IPS-20b (cell line): ENCODE measurements at regions not wholly inside any gene's neighbourhood (a gene's known extent, or its start where the extent isn't known, plus 50 kb on each side); places are given as distances from the start of the nearest gene placed in this dataset.
"Not testable (repeated sequence)": the region's sequence is repeated elsewhere in the genome, so short reads cannot be mapped to it uniquely, and the experiment has no call there.

ENCODE experiments used
- H3K27ac ChIP-seq: one replicate; pipeline ENCODE4 v1.5.1; 2013; ENCODE audit warnings: low read length
- H3K27me3 ChIP-seq: 2 replicates; pipeline ENCODE4 v1.6.1; 2013; ENCODE audit warnings: mild to moderate bottlenecking, low read length, inconsistent platforms; ENCODE audit not compliant: insufficient read depth
- H3K36me3 ChIP-seq: 2 replicates; pipeline ENCODE4 v1.6.1; 2013; ENCODE audit warnings: low read depth, mild to moderate bottlenecking, inconsistent platforms, low read length, moderate library complexity; ENCODE audit not compliant: insufficient read depth
- H3K4me1 ChIP-seq: 2 replicates; pipeline ENCODE4 v1.6.1; 2013; ENCODE audit warnings: mild to moderate bottlenecking, control low read depth, inconsistent platforms, low read length, moderate library complexity; ENCODE audit not compliant: insufficient read depth
- H3K4me3 ChIP-seq: 2 replicates; pipeline ENCODE4 v1.5.1; 2013; ENCODE audit warnings: mild to moderate bottlenecking, low read length, inconsistent platforms
- H3K9ac ChIP-seq: 2 replicates; pipeline ENCODE4 v1.6.1; 2013; ENCODE audit warnings: low read depth, mild to moderate bottlenecking, inconsistent platforms, low read length, moderate library complexity
- H3K9me3 ChIP-seq: 2 replicates; pipeline ENCODE4 v1.6.1; 2013; ENCODE audit warnings: mild to moderate bottlenecking, low read depth, low read length, inconsistent platforms; ENCODE audit not compliant: insufficient read depth

DNA sequence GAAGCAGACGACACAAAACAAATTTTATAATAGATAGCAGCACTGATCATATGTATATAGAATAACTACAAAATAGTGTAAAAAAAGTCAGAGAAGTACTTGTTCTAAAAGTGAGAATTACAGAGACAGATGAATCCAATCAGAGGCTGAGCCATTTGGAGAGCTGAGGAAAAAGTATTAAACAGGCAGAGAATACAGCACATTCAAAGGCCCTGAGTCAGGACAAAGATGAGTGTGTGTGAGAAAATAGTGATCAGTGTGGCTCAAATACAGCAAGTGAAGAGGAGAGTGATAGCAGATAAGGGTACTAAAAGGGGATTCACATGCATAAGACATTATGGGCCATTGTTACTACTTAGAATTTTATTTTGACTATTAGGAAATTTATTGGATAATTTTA lies 430.6 kb upstream of the BRINP3 start:
- H3K27me3 ChIP-seq: no peaks in the 10 kb centered on the region
- H3K4me1 ChIP-seq: no peaks in the 10 kb centered on the region
- H3K4me3 ChIP-seq: no peak overlapping the region
- H3K36me3 ChIP-seq: no peaks in the 10 kb centered on the region
- H3K9me3 ChIP-seq: no peaks in the 10 kb centered on the region
- no peak overlapping the region for H3K27ac ChIP-seq
- no peak overlapping the region for H3K9ac ChIP-seq

DNA sequence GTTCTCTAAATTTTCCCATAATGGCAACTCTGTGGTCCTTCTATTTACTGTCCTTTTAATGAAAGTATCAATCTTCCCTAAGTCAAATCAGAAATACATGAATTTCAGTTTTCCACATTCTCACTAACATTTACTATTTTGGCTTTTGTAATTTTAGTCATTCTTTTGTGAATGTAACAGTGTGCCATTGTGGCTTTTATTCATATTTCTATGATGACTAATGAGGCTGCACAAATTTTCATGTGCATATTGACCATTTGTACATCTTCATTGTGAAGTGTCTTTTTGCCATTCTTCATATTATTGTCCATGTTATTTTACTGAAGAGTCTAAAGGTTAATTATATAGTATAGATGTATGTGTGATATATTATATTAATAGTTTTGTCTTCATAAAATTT lies 431.0 kb upstream of the BRINP3 start:
- H3K4me1 ChIP-seq: no peaks in the 10 kb centered on the region
- H3K9ac ChIP-seq: no peak overlapping the region
- no peak overlapping the region for H3K27ac ChIP-seq
- H3K9me3 ChIP-seq: no peaks in the 10 kb centered on the region; the same call in 1 of the 2 replicates
- H3K36me3 ChIP-seq: no peaks in the 10 kb centered on the region
- H3K4me3 ChIP-seq: no peak overlapping the region
- no peaks in the 10 kb centered on the region for H3K27me3 ChIP-seq

DNA sequence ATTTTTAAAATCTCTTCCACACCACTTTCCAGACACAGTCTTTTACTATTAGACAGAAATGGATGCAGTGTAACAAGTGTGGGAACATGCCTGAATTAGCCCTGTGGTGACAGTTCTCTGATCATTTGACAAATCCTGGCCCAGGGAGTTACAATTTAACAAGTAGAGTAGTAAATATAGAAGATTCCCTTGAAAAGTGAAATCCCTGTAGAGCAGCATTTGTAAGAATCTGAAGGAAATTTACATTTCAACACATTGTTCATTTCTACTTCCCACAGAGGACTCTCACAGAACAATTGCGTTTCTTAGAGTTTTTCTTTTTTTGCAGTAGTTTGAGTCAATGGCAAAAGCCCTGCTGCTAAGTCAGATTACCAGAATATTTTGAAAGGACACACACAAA lies 458.3 kb upstream of the BRINP3 start:
- peaks cover 8% of the 10 kb centered on the region; the same call in 1 of the 2 replicates for H3K4me1 ChIP-seq
- H3K36me3 ChIP-seq: no peaks in the 10 kb centered on the region
- H3K4me3 ChIP-seq: no peak overlapping the region
- H3K9ac ChIP-seq: no peak overlapping the region
- no peaks in the 10 kb centered on the region for H3K27me3 ChIP-seq
- H3K9me3 ChIP-seq: no peaks in the 10 kb centered on the region
- no peak overlapping the region for H3K27ac ChIP-seq

DNA sequence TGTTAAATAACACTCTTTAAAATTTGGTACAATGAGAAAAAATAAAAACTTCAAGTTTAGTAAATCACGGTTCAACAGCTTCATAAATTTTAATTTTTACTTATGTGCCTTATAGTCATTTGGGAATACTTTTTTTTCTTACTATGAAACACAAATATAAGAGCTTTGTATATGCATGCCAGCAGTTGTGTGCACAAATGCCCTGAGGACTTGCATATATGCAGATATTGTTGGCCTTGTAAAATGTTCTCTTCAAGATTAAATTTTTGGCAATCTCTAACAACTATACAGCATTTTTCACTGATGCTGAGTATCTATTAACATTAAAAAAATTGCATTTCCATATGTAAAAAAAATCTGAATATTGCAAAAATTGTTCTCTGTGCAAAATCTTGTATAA lies 458.7 kb upstream of the BRINP3 start:
- H3K36me3 ChIP-seq: no peaks in the 10 kb centered on the region
- H3K9ac ChIP-seq: no peak overlapping the region
- H3K9me3 ChIP-seq: no peaks in the 10 kb centered on the region
- peaks cover 8% of the 10 kb centered on the region; the same call in 1 of the 2 replicates for H3K4me1 ChIP-seq
- no peak overlapping the region for H3K4me3 ChIP-seq
- no peak overlapping the region for H3K27ac ChIP-seq
- H3K27me3 ChIP-seq: no peaks in the 10 kb centered on the region

DNA sequence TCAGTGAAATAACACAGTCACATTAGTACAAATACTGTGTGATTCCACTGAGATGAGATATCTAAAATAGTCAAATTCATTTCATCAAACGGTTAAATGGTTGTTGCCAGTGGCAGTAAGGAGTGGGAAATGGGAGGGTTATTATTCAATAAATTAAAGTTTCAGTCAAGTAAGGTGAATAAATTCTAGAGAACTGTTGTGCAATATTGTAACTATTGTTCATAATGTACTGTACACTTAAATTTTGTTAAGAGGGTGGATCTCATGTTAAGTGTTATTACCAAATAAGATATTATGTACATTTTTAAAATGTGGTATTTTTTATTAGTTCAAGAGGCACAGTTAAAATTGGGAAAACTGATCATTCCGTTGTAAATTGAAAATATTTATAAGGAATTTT lies 463.3 kb upstream of the BRINP3 start:
- Histone ChIP-seq H3K27ac (no peak overlapping the region), H3K9ac (no peak overlapping the region), H3K4me1 (peaks cover 6% of the 10 kb centered on the region; the same call in 1 of the 2 replicates), H3K27me3 (no peaks in the 10 kb centered on the region), H3K36me3 (no peaks in the 10 kb centered on the region), H3K9me3 (no peaks in the 10 kb centered on the region), H3K4me3 (no peak overlapping the region)

DNA sequence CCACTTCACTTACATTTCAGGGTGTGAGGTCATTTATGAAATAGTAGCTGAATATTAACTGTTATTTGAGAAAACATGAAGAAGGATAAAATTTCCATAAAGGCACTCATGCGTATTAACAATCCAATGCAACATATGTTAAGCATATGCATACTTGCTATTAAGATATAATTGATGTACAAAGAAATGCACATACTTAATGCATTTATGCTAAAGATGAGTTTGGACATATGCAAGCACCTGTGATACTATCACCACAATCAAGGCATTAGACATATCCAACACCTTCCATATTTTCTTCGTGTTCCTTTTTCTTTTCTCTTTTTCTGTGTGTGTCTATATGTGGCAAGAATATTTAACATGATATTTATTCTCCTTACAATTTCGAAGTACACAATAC lies 464.8 kb upstream of the BRINP3 start:
- H3K27ac ChIP-seq: no peak overlapping the region
- no peak overlapping the region for H3K9ac ChIP-seq
- no peaks in the 10 kb centered on the region for H3K4me1 ChIP-seq
- H3K4me3 ChIP-seq: no peak overlapping the region
- no peaks in the 10 kb centered on the region for H3K9me3 ChIP-seq
- no peaks in the 10 kb centered on the region for H3K27me3 ChIP-seq
- no peaks in the 10 kb centered on the region for H3K36me3 ChIP-seq

DNA sequence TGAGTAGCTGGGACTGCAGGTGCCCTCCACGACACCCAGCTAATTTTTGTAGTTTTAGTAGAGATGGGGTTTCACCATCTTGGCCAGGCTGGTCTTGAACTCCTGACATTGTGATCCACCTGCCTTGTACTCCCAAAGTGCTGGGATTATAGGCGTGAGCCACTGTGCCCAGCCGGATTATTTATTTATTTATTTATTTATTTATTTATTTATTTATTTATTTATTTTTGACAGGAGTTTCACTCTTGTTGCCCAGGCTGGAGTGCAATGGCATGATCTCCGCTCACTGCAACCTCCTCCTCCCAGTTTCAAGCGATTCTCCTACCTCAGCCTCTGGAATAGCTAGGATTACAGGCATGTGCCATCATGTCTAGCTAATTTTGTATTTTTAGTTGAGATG lies 466.1 kb upstream of the BRINP3 start:
- H3K36me3 ChIP-seq, H3K4me3 ChIP-seq, H3K9me3 ChIP-seq, H3K4me1 ChIP-seq, H3K27ac ChIP-seq, H3K9ac ChIP-seq, H3K27me3 ChIP-seq: not testable (repeated sequence)

DNA sequence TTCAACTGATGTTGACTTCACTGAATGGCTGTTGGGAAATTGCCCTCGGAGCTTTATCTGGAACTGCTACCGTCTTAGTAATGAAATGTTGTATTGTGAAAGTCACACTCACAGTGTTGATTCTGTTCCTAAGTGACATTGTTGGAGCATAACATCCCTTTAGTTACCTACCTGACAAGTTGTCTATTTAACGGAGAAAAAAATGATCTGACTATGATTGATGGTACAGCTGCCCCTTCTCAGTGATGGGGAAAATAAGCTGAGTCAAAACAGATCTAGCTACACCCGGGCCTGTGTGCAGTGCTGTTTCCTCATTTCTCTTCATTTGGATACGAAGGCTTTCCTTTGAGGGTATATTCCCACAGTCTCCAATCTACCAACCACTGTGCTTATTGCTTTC lies 472.3 kb upstream of the BRINP3 start:
- Histone ChIP-seq H3K9me3 (no peaks in the 10 kb centered on the region), H3K27ac (no peak overlapping the region), H3K4me3 (no peak overlapping the region), H3K36me3 (no peaks in the 10 kb centered on the region), H3K27me3 (no peaks in the 10 kb centered on the region), H3K4me1 (no peaks in the 10 kb centered on the region), H3K9ac (no peak overlapping the region)

DNA sequence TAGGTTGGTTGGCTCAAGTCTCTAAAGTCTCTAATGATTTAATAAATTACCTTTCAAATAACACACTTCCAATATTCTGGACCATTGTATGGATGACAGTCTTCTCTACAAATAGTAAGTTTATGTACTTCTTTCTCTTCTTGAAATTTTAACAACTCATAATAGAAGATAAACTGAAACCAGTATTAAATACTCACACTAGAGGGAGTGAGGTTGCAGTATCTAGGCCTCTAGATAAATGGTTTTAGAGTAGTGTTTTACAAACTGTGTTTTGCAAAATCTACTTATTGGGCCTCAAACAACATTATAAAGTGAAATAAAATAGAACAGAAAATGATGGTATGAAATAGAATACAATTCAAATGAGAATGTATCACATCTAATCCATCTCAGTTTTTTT lies 479.9 kb upstream of the BRINP3 start:
- Histone ChIP-seq H3K36me3 (no peaks in the 10 kb centered on the region), H3K4me1 (no peaks in the 10 kb centered on the region), H3K27me3 (no peaks in the 10 kb centered on the region), H3K9ac (no peak overlapping the region), H3K9me3 (no peaks in the 10 kb centered on the region), H3K27ac (no peak overlapping the region), H3K4me3 (no peak overlapping the region)

DNA sequence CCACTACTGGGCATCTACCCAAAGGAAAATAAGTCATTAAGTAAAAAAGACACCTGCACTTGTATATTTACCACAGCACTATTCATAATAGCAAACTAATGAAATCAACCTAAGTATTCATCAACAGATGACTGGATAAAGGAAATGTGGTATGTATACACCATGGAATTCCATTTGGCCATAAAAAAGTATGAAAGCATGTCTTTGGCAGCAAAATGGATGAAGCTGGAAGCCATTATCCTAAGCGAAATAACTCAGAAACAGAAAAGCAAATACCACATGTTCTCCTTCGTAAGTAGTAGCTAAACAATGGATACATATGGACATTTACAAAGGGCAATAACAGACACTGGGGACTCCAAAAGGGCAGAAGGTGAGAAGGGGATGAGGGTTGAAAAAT lies 485.7 kb upstream of the BRINP3 start:
- Histone ChIP-seq H3K27me3 (no peaks in the 10 kb centered on the region), H3K9ac (no peak overlapping the region), H3K27ac (no peak overlapping the region), H3K4me1 (no peaks in the 10 kb centered on the region), H3K9me3 (no peaks in the 10 kb centered on the region), H3K4me3 (no peak overlapping the region), H3K36me3 (no peaks in the 10 kb centered on the region)

DNA sequence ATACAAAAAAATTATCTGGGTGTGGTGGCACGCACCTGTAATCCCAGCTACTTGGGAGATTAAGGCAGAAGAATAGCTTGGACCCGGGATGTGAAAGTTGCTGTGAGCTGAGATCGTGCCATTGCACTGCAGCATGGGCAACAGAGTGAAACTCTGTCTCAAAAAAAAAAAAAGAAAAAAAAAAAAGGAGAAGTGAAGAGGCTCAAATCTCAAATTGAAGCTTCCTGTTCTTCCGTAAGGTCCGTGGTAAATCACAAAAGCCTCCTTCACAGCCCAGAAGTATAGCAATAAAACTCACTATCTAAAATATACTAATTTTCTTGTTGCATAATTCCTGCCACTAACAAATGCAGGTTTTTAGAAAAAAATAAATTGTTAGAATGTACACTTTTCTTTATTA lies 498.2 kb upstream of the BRINP3 start:
- H3K9ac ChIP-seq: no peak overlapping the region
- no peaks in the 10 kb centered on the region for H3K4me1 ChIP-seq
- H3K36me3 ChIP-seq: no peaks in the 10 kb centered on the region
- no peaks in the 10 kb centered on the region for H3K27me3 ChIP-seq
- H3K4me3 ChIP-seq: no peak overlapping the region
- no peak overlapping the region for H3K27ac ChIP-seq
- no peaks in the 10 kb centered on the region for H3K9me3 ChIP-seq

DNA sequence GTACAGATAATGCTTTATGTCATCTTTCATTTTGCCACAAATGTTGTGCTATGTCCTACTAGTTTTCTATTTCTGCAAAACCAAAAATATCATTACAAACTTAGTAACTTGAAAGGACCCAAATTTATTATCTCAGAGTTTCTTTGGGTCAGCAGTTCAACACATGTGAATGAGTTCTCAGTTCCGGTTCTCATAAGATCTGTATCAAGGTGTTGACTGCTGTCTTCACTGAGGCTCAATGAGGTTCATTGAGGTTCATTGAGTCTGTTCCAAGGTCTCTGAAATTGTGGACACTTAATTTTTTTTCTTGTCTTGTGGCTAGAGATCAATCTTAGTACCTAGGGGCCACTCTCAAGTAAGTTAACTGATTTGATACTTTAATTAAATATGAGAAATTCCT lies 525.1 kb upstream of the BRINP3 start:
- H3K4me1 ChIP-seq: no peaks in the 10 kb centered on the region
- H3K27me3 ChIP-seq: no peaks in the 10 kb centered on the region
- H3K27ac ChIP-seq: no peak overlapping the region
- H3K36me3 ChIP-seq: no peaks in the 10 kb centered on the region
- H3K4me3 ChIP-seq: no peak overlapping the region
- H3K9me3 ChIP-seq: no peaks in the 10 kb centered on the region
- H3K9ac ChIP-seq: no peak overlapping the region

DNA sequence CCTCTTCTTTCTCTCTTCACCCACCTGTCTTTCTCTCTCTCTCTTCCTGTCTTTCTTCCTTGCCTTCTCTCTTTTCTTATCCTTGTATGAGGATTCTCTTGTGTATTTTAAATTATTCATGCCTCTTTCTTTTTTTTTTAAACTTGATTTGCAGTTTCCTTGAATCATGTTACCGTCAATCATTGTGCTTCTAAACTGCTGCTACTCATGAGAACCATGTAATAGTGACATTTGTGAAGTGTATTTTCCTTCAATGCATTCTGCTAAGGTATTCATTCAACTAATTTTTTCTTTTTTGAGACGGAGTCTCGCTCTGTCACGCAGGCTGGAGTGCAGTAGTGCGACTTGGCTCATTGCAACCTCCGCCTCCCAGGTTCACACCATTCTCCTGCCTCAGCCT lies 539.1 kb upstream of the BRINP3 start:
- Histone ChIP-seq H3K9ac (no peak overlapping the region), H3K4me1 (no peaks in the 10 kb centered on the region), H3K27ac (no peak overlapping the region), H3K9me3 (no peaks in the 10 kb centered on the region), H3K27me3 (no peaks in the 10 kb centered on the region), H3K36me3 (no peaks in the 10 kb centered on the region), H3K4me3 (no peak overlapping the region)
